NCI-H2029 treated with DMSO at 0.1 percent for 48 hours (cell line): ENCODE measurements at regions not wholly inside any gene's neighbourhood (a gene's known extent, or its start where the extent isn't known, plus 50 kb on each side); places are given as distances from the start of the nearest gene placed in this dataset.

Source experiments
- DNase-seq: peaks from one replicate; lab custom pipeline; 2025; lab: John Stamatoyannopoulos, UW

GRCh38 chr18:7349181-7349837 lies 118.4 kb downstream of the LRRC30 start:
- DNase-seq, result no peak

GRCh38 chr18:7358989-7359726 lies 128.3 kb downstream of the LRRC30 start:
- no peak for DNase-seq

- DNase-seq, result no peak
These were observed 129.8 kb downstream of the LRRC30 start for GRCh38 chr18:7360606-7361170.

GRCh38 chr18:7363338-7363737 lies 132.4 kb downstream of the LRRC30 start:
- DNase-seq, result no peak

GRCh38 chr18:7366597-7366996 lies 135.7 kb downstream of the LRRC30 start:
- DNase-seq, result no peak

DNA sequence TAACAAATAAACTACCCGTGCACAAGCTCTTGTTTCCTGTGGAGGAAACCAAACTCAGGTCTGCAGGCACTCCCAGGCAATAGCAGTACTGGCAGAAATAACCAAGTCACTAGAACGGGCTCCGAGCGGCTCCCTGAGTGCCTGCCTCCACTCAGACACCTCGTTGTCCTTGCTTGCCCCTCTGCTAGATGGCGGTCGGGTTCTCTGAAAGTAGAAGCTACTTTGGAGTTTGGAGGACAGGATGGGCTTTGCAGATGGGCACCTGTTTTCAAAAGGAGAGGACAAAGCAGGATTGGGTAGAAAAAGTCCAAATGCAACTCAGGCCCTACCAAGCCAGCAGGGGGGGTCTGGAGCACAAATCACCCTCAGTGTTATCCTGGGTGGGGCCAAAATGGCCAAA lies 136.4 kb downstream of the LRRC30 start:
- no peak for DNase-seq

DNA sequence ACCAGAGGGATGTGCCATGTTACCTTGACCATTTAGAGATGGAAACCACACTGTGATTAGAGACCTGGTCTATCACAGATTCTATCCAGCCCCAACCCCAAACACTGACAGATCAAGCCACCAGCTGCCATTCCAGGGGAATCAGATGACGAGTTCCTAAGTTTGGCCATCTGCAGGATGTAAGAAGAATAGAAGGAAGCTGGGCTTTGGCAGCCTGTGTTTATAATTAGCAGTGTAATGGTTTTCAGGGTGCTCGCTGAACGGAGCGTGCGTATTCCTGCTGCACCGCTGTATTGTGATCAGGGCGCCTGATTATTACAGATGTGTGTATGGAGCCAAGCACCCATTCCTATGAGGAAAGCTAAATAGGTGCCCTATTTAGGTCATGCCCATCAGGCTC lies 138.1 kb downstream of the LRRC30 start:
- no peak for DNase-seq

- DNase-seq, result no peak
These were observed 139.5 kb downstream of the LRRC30 start for GRCh38 chr18:7370375-7370774.

DNA sequence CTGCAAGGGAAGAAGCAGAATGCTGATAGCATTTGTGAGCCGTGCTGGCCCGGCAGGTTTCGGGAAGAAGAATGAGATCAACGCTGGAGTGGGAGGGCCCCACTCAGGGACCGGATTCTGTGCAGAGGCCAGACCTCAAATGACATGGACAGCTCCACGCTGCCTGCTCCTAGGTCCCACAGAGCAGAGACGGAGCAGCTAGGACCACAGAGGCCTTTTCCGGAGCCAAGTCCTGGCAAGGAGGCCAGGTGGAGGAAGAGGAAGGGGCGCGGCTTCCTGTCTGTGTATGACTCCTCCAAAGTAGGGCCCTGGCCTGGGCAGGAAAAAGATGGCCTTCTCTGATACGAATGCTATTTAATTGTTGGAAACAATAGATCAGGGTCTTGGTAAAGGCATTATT lies 139.9 kb downstream of the LRRC30 start:
- DNase-seq, result no peak

DNA sequence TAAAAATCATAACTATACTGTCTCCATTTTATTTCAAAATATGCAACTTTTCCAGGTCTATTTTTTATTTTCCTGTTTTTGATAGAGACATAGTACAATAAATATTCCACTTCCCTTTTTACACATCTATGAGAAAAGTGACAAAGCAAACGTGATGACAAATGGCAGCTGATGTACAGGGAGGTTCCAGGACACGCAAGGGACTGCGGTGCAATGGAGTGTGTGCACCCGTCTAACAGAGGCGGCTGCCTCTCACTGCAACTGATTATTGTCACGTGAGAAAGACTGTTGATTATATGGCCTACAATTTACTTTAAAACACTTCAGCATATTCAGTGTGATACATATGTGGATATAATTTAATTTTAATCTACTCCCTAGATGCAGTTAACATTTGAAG lies 142.6 kb downstream of the LRRC30 start:
- no peak for DNase-seq

- no peak for DNase-seq
These were observed 150.4 kb downstream of the LRRC30 start for GRCh38 chr18:7381307-7381706.

GRCh38 chr18:7382328-7383001 lies 151.6 kb downstream of the LRRC30 start:
- DNase-seq, result no peak

GRCh38 chr18:7383002-7383980 lies 152.4 kb downstream of the LRRC30 start:
- DNase-seq, result no peak

DNA sequence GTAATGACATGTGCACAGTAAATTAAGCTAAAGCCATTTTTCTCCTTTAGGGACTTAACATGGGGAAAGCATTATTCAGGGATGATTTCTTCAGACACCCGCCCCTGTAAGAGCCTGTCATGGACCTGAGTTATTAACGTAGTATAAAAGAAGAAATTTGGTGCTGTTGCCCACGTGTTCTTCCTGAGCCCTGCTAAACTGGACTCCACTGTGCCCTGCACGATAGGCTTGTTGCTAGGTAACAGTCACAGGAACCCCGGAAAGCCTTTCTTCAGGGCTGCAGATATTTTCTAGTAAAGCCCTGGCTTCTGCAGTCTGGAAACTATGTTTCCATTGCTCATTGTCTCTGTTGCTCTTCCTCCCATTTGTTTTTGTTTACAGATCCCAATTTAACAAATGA lies 157.9 kb downstream of the LRRC30 start:
- no peak for DNase-seq

DNA sequence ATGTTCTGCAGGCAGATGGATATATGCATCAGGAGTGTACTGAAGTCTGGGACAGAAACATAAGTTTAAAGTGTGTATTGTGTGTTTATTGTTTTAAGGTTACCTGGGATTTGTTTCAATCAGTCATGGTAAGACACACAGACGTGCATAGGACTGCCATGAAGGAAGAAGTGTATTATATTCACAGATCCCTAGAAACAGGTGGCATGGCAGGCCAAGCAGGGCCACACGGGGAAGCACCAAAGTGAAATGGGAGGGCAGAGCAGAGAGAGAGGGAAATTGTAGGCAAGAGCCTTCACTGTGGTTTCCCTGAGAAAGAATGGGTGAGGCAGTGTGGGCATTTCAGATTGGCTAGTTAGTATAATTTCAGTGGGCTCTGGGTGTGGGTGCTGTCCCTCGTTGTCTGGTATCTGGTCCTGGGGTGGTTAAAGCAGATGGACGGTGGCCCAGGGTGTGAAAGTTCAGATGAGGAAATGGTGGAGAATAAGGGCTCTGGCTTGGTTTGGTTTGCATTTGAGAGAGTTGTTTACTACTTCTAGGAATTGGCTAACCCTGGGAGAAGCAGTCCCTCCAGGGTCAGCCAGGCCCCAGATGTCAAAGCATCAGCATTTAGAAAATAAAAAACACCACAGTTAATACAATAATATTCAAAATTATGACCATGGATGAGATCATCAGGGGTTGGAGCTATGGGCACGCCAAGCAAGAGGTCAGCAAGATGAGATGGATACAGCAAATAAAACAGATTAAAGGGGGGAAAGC lies 160.0 kb downstream of the LRRC30 start:
- no peak for DNase-seq

DNA sequence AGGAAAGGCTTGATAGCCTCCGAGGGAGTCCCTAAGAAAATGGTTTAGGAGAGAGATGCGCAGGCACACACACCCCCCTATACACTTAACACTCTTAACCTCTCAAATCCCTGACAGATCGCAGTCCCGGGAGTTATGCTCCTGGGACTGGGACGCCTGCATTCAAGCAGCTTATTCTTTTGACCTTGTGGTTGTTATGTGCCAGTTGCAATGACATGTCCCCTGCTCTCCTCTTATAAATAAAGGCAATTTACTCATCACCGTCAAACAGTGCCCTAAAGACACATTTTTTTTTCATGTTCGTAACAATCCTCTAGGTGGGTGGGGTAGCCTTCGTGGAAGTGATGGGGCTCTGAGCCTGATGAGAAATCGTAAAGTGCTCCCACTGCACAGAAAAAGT lies 162.2 kb downstream of the LRRC30 start:
- no peak for DNase-seq

DNA sequence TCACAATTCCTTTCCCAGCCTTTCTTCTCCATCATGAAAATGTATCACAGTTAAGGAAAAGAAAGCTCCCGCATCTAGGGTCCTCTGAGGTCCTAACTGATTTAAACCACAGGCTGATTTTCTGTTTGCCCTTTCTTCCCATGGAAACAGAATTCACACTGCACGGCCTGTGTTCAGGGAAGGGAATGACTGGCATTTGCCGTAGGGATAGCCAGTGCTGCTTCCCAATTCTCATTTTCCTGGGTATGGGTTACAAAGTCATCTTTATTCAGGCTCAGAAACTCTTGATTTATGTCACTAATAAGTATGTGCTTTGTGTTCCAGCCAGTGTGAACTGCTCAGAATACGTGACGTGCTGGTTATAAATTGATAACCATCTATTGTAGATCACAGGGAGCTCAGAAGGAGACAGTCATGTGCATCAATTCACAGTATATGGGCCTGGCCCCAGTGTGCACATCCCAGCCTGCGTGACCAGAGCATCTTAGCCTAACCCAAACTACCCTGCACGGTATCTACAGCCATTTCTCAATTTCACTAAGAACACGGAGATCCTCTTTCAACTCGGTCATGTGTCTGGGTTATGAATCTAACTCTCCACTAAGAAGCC lies 163.3 kb downstream of the LRRC30 start:
- no peak for DNase-seq

GRCh38 chr18:7395566-7395965 lies 164.7 kb downstream of the LRRC30 start:
- DNase-seq, result no peak

DNA sequence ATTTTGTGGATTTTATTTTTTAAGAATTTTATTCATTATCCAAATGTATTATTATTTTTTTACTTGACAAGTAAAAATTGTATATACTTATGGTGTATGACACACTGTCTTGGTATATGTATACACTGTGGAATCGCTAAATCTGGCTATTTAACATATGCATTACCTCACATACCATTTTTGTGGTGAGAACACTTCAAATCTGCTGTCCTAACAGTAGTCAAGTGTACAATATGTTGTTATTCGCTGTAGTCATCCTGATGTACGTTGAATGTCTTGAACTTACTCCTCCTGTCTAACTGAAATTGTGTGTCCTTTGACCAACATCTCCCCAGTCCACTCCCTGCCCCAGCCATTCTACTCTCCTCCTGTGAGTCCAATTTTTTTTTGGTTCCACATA lies 153.2 kb upstream of the PTPRM start:
- no peak for DNase-seq

GRCh38 chr18:7414459-7414858 lies 152.7 kb upstream of the PTPRM start:
- DNase-seq, result no peak
